ENCODE measurements at regions not wholly inside any gene's neighbourhood (a gene's known extent, or its start where the extent isn't known, plus 50 kb on each side); places are given as distances from the start of the nearest gene placed in this dataset.

DNA sequence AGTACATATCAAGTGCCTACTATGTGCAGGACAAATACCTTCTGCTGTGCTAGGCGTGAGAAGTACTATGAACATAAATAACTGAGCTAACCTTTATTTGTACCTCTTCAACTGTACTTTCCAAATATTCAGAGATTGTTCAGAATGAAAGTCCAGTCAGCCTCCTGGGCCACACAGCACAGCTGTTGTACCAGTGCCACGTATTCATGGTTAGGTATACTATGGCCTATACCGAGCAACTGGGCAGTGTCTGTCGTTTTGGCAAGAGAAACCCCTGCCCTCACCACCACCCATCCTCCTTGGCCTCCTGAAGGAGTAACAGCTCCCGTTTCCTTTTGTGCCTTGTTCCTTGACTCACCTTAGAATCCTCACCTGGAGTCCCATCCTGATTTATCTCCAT lies 53.0 kb downstream of the RASSF10 start:
- intact Hi-C loops (cut with micrococcal nuclease) = no loop called here

DNA sequence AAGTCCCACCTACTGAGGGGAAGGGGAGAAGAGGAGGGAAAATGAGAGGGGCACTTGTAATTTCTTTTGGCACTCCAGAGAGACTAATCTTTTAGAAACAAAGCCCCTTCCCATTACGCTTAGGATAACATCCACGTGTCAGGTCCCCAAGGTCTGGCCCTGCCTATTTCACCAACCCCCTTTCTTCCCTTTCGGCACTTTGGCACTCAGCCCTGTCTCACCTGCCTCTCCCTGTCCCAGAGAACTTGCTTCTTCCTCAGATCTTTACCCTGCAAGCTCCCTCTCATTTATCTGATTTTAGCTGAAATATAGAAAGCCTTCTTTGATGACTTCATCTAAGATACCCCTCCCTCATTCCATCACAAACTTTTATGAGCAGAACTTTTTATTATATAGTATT lies 55.5 kb downstream of the RASSF10 start:
- intact Hi-C loops (cut with micrococcal nuclease) = no loop called here

DNA sequence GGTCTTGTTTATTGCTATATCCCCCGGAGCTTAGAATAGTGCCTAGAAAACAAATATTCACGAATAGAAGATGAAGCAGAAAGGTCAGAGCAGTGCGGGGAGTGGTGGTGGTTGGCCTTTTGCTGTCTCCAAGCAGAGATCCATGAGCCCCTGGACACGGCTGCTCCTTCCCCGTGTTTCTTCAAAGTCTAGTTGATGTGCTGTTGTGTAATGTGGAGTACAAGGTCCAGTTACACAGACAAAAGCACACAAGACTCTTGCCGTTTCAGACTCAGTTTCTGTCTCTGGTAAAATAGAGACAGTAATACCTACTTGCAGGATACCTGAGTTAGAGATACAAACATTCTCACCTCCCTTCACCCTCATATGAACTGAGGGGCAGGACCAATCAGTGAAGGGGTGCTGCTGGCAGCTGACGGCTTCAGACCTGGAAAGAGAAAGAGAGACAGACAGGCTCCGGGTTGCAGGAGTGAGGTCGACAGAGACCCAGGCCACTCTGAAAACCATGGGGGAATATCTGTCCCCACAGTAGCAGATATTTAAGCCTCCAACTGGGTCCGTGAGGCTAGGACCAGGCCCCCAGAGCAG lies 56.2 kb downstream of the RASSF10 start:
- intact Hi-C loops (cut with micrococcal nuclease) = no loop called here

DNA sequence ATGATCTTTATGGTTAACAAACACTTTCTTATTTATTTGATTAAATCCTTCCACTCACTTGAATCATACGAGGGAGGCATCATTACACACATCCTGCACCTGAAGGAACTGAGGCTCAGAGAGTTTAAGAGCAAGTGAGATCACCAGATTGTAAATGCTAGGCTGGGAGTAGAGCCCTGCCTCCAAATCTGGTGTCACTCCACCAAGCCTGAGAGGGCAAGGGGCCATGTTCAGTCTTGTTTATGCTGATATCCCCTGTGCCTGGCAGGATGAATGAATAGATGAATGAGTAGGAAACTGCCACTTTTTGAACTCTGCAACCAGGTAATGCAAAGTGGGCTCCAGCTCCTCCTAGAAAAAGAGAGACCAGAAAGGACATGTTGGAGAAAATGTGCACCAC lies 59.1 kb downstream of the RASSF10 start:
- intact Hi-C loops (cut with micrococcal nuclease) = no loop called here

DNA sequence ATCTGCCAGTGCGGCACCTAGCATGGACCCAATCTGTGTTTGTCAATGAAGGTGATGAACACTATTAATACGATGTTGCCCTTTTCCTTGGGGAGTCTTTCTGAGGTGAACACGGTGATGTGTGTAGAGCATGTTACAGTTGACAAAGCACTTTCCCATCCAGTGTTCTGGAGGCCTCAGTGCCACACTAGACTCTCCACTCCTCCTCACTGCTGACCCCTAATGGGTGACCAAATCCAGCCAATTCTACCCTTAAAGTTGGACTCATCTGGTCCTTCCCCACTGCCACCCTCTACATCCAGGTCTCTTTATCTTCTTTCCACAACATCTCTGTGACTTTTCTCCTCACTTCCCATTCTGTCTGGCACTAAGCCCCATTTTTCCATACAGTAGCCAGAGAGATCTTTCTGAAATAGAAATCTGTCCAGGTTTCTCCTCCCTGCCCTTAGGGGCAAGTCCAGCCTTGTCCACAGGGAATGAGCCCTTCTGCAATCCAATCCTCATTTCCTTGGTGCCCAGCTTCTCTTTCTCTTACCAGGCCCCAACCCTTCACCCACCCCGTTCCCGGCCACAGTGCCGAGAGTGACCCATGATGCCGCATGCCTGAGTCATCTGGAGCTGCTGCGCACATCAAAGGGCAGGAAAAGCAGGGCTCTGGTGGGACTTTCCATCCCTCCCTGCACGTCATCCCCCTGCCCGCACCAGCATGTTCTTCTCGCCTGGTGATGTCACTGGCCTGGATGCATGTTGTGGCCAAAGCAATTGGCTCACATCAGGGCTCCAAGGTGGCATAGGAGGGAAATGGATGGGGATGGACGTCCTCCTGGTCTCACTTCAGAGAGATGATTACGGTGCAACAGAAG lies 64.2 kb downstream of the RASSF10 start:
- intact Hi-C loops (cut with micrococcal nuclease) = no loop called here

DNA sequence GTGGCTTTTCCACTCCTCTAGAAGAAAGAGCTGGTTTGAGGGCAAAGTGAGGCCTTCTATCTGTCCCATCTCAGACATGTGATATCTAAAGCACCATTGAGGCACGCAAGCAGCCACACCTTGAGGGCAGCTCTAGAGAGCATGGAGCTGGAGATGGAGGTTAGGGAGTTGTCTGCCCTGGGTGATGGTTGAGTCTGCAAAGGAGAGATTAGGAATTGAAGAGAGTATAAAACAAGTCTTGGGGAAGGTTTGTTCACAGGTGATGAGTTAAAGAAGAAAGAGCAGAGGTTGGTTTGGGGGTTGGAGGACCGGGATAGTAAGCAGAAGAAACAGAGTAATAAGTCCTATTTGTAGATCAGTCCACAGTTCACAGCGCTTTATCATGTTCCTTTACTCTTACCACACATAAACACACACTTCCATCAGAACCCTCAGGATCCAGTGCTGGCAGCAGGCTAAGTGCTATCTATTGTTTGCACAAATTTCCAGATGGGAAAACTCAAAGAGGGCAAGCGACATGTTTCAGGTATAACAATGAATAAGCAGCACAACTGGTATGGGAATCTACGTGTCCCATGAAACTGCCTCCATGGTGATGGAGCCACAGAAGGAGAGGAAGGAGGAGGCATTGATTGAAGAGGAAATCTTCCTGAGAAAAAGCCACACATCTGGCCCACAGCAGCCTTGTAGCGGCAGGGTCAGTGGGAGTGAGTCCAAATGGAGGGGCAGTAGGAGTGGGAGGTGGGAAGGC lies 65.8 kb downstream of the RASSF10 start:
- intact Hi-C loops (cut with micrococcal nuclease) = no loop called here

DNA sequence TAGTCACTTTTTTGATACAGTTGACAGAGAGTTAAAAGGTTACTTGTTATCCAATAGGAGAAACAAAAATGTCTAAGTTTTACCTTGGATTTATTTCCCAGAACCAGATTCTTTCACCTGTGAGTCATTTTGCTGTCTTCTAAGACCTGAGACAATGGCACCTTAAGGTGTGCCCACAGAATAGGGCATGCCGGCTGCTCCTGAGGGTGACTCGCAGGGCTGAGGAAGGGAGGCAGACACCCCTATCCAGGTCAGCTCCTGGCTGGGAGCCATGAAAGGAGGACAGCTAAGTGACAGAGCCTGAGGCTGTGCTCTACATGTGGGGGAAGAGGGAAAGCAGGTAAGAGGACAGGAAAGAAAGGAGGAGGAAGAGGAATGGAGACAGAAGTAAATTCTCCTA lies 67.8 kb downstream of the RASSF10 start:
- intact Hi-C loops (cut with micrococcal nuclease) = no loop called here

DNA sequence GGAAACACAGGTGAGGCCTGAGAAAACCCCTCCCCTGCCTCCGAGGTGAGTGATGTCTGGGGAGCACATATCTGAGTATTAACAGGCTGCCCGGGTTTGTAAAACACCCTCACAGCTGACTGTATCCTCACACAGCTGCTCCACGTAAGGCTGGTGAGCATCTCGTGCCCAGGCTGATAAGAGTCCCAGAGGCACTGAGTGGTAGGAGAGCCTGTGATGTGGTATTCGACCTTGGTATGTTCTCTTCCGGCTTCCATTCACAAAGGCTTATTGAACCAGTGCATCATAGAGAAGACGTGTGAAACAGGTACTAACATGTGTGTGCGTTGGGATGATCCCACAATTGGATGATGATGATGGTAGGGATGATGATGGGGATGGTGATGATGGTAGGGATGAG lies 71.7 kb downstream of the RASSF10 start:
- intact Hi-C loops (cut with micrococcal nuclease) = no loop called here

DNA sequence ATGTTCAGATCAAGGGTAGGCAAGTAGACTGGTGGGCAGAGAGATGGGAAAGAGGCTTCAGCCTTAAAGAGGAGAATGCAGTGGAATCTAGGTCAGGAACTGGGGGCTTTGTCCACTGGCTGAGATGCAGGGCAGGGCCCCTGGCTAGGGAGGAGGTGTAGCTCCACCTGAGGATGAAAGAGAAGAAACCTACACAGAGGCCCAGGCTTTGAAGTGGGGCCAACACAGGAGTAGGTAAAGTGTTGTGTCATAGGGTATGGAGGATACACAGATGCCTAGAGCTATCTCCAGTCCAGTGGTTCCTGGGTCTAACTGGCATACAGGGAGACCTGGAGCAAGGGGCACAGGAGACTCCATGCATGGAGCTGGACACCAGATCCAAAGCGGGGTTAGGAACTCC lies 73.5 kb downstream of the RASSF10 start:
- intact Hi-C loops (cut with micrococcal nuclease) = no loop called here

DNA sequence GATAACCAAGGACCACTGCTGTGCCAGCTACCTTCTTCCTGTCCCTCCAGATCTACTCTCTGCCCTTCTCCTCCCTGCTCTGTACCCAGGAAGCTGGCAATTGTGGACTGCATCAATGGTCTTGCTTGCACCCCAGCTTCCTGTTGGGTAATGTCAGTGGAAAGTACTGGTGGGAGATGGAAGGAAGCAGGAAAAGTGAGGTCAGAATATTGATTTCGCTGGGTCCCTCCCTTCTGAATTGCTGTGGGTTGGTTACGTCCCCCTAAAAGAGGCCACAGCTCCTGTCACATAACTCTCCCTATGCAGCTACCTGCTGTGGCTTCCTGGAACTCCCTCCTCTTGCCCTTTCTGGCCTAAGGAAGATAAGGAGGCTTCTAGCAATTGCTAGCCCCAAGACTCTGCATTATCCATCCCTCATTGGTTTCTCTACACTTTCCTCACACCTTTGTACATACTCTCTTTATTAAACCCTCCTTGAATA lies 81.2 kb downstream of the RASSF10 start:
- intact Hi-C loops (cut with micrococcal nuclease) = no loop called here

DNA sequence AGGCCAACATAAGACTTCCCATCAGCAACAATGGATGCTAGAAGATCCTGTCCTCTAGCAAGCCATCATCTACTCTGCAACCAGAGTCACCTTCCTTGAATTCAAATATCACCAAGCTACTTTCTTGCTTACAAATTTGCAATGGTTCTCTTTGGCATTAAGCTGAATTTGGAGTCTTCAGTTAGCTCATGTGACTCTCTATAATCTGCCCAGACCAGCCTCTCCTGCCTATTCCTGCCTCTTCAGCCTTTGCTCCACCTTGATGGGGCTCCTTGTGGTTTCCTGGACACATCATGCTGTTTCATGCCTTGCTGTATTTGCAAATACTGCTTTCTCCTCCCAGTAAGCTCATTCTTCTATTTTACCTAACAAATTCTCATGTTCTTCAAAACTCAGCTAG lies 82.3 kb downstream of the RASSF10 start:
- intact Hi-C loops (cut with micrococcal nuclease) = no loop called here

DNA sequence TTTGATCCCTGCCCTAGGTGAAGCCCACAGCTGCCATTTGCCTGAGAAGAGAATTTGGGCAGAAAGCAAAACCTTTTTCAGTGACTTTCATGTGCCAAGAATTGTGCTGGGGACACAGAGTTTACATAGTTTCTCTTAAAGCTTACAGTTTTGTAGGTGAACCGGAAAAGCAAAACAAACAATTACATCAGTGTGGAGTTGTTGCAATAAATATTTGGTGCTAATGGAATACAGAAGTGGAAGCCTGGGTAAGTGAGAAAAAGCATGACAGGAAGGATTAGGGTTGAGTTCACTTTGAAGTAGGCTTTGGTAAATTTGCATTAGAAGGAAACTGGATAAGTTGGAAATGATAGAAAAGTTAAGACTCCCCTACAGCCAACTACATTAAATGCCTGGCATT lies 82.7 kb downstream of the RASSF10 start:
- intact Hi-C loops (cut with micrococcal nuclease) = no loop called here

DNA sequence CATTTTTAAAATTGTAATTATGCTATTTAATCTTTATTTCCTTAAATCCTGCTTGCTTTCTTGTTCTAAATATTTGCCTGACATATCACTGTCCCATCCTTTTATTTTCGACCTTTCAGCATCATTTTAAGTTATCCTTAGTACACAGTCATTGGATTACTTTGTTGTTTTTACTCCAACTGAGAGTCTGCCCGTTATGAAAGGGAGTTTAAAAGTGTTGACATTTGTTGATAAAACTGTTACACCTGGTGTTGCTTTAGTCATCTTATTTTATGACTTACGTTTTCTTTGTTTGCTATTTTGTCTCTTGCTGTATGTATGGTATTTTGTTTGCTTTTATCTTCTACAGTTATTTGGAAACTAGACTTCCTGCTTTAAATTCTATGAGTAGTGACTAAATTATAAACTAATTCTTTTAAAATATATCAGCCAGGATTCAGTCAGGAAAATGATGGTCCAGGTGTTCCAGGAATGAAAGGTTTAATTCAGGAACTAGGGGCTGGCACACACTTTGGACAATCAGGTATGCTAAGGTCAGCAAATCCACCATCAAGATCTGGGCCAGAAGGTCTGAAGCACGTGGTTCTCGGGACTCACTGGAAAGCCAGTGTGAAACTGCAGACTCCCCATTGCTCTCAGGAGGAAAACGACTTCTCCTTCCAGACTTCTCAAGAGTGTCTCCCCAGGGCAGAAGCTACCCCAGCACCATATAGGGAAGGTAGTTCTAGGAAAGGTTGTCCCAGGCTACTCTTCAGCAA lies 86.0 kb downstream of the RASSF10 start:
- intact Hi-C loops (cut with micrococcal nuclease) = no loop called here

DNA sequence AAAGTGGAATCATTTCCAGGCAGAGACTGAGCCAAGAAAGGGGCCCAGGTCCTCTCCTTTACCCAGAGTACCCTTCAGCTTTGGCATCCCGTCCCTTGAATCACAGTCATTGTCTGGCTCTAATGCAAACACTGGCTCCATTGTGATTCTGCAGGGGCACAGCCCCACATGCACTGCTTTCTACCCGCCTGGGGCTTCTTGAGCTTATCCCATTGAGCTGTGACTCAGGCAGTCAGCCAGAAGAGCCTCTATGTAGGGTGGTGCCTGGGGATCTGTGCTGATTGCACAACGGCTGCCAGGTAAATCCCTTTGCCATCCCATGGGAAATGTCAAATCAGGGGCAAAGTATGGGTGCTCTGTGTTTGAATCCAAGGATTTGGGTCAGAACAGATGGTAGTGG lies 88.9 kb downstream of the RASSF10 start:
- intact Hi-C loops (cut with micrococcal nuclease) = no loop called here

DNA sequence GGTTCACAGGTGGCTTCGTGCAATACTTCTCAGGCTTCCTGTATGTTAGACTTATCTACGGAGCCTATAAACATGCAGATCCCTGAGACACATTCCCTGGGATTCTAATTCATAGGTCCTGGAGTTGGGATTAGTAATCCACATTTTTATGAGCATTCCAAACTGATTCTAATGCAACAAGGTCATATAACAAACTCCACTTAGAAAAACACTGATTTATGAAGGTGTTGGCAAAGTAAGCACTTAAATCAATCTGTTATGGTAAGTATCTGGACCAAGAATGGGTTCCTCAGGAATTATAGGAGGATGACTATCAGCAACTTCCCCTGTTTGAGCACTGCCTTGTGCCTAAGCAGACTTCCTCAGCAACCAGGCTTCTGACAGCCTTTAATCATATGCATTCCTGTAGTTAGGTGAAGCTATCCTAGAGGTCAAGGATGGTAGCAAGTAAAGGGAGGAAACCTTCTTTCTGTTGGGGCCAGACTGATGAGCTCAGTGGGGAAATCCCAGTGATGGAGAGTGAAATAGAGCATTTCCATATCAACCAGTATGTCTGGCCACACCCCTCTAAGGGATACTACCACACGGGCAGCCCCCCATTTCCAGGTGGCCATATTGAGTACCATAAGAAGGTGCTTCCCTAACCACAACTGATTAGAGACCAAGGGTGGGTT lies 89.6 kb downstream of the RASSF10 start:
- intact Hi-C loops (cut with micrococcal nuclease) = no loop called here

DNA sequence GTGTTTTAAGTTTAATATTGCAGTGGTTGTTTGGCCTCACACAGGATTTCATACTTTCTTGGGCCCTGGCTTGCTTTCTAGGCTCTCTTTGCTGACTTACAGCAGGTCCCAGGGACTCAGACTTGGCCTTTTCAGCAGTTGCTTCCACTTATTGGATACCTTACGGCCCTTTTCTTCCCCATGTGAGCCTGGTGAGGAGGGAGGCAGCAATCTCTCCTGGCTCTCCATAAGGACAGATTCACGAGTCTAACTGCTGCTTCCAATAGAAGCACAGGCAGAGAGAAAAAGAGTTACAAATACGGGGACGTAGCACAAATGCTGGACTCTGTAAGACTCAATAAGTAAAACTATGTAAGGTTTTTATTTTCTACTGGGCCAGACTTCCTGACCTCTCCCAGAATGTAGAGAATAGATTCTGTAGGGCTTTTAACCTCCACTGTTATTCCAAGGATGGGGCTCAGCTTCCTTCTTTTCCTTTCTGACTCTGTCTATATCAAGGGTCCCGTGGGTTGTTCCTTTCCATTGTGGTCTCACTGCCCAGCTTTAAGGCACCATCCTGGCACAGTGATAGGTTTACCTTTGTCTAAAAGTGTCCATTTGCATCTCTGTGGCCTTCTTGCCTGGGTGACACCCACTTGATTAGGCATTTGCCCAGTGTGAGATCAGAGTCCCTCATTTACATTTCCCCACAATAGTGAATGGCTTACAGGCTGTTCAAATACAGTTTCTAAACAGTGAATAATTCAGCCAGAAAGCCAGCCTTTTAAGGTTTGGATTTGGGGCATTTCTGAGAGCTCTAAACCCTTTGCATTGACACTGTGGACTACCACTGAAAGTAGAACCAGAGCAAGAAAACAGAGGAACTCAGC lies 92.8 kb downstream of the RASSF10 start:
- intact Hi-C loops (cut with micrococcal nuclease) = no loop called here

DNA sequence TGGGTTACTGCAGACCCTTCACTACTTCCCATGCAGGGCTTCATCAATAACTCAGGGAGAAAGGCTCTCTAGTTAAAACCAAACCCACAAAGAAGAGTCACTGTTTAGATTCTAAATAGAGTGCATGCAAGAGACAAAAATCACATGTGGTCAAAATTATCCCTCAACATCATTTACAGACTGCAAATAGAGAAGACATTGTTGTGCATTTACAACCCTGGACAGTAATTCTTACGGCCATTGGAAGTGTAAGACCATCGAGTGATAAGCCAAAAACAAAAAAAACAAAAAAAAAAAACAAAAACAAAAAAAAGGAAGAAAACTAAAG lies 93.4 kb downstream of the RASSF10 start:
- intact Hi-C loops (cut with micrococcal nuclease) = no loop called here

DNA sequence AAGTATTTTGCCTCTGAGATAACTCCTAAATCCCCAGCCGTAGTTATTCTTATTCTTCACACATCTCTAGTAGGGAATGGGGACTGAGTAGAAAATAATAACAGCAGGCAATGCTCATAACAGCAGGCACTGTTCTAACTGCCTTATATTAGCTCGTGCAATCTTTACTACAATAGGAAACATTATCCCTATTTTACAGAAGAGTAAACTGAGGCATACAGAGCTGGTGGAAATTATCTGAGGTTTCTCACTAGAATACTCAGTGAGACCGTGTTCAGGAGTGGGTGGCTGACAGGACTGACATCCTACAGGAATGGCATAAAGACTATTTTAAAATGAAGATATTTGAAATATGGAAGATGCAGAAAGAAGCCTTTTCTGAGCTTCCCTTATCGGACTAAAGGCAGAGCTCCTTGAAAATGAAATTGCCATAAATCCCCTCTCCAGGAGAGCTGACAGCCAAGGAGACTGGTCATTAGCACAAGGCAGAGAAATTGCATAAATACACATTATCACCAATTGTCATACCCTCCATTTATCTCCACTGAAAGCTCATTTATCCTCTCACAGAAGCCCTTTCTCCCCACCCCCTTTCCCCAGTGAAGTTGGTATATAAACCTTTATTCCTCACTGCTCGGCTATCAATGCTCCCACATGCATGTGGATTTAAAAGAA lies 93.9 kb downstream of the RASSF10 start:
- intact Hi-C loops (cut with micrococcal nuclease) = no loop called here

DNA sequence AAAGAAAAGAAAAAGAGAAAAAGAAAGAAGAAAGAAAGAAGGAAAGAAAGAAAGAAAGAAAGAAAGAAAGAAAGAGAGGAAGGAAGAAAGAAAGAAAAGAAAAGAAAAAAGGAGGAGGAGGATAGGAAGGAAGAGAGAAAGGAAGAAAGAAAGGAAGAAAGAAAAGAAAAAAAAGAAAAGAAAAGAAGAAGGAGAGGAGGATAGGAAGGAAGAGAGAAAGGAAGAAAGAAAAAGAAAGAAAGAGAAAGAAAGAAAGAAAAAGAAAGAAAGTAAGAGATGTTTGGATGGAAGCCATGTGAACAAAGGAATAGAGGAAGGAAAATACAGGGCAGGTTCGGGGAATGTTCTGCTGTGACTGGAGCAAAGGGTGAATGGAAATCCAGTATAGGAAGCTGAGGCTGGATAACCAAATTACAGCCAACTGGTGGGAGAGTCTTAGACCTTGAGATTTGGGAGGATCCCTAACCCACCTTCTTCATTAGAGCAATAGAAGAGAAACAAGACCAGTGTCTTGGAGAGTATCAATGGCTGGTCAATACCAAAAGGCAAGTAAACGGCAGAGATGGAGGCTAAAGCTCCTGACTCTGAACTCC lies 94.9 kb downstream of the RASSF10 start:
- intact Hi-C loops (cut with micrococcal nuclease) = no loop called here

Data from T-helper 1 cell treated with Interleukin-12 subunit alpha and Interleukin-12 subunit beta and Interleukin-4 antibody, amounts not matched to agents 30 ng/mL and 1 ng/mL, for 36 hours (primary cell).